ENCODE measurements at regions not wholly inside any gene's neighbourhood (a gene's known extent, or its start where the extent isn't known, plus 50 kb on each side); places are given as distances from the start of the nearest gene placed in this dataset.

- TF ChIP-seq IRF1 (CRISPR knock-in tag; IDR thresholded peaks at IDR 0.05) = no peak
- no peak for TF ChIP-seq GRHL2 (CRISPR knock-in tag; IDR thresholded peaks at IDR 0.05; ENCODE audit: insufficient replicate concordance, severe bottlenecking)
- TF ChIP-seq ZNF232 (CRISPR knock-in tag; IDR thresholded peaks at IDR 0.05) = no peak
- TF ChIP-seq ZBTB21 (CRISPR knock-in tag; IDR thresholded peaks at IDR 0.05; ENCODE audit: borderline replicate concordance) = no peak
- TF ChIP-seq ZNF281 (CRISPR knock-in tag; IDR thresholded peaks at IDR 0.05) = no peak
Observed at GRCh38 chr3:161744366-161744765, 247.8 kb downstream of the OTOL1 start (continued).

GRCh38 chr3:161745741-161746140, 249.1 kb downstream of the OTOL1 start:
- Mint-ChIP-seq H3K9me3 (peaks cover 26% of the 10 kb centered on the region), H3K4me3 (no peak overlapping the region), H3K27ac (no peak overlapping the region), H3K4me1 (no peaks in the 10 kb centered on the region), H3K36me3 (peaks cover 15% of the 10 kb centered on the region), H3K27me3 (ENCODE audit: low read depth) (no peaks in the 10 kb centered on the region; the same call in 1 of the 2 replicates)
- no peak for DNase-seq (ENCODE audit: low spot score)
- ChIA-PET POLR2A (no interaction called here), CTCF (no interaction called here)
- TF ChIP-seq FOXK1 (CRISPR knock-in tag; IDR thresholded peaks at IDR 0.05) (no peak), ZNF232 (CRISPR knock-in tag; IDR thresholded peaks at IDR 0.05) (no peak), CREM (CRISPR knock-in tag; IDR thresholded peaks at IDR 0.05) (no peak), TCF7 (CRISPR knock-in tag; IDR thresholded peaks at IDR 0.05; ENCODE audit: low read depth) (no peak), MYBL2 (CRISPR knock-in tag; IDR thresholded peaks at IDR 0.05) (no peak), ZMAT4 (CRISPR knock-in tag; IDR thresholded peaks at IDR 0.05) (no peak), GTF2I (CRISPR knock-in tag; conservative IDR thresholded peaks at IDR 0.05) (no peak)
- ATAC-seq = no peak

- ChIA-PET CTCF (no interaction called here), POLR2A (no interaction called here)
- no peak overlapping the region for H3K27ac Mint-ChIP-seq
- peaks cover 12% of the 10 kb centered on the region for H3K36me3 Mint-ChIP-seq
- no peaks in the 10 kb centered on the region for H3K27me3 Mint-ChIP-seq (ENCODE audit: low read depth)
- no peaks in the 10 kb centered on the region for H3K4me1 Mint-ChIP-seq
- DNase-seq (ENCODE audit: low spot score) (no peak), ATAC-seq (no peak)
- H3K9me3 Mint-ChIP-seq = peaks cover 15% of the 10 kb centered on the region
- TF ChIP-seq ETV6 (CRISPR knock-in tag; IDR thresholded peaks at IDR 0.05) = no peak
- no peak for TF ChIP-seq MLX (CRISPR knock-in tag; IDR thresholded peaks at IDR 0.05)
- no peak for TF ChIP-seq PRRX2 (CRISPR knock-in tag; IDR thresholded peaks at IDR 0.05)
- no peak for TF ChIP-seq E2F5 (CRISPR knock-in tag; IDR thresholded peaks at IDR 0.05)
- no peak for TF ChIP-seq ZNF671 (CRISPR knock-in tag; IDR thresholded peaks at IDR 0.05)
- TF ChIP-seq ZNF532 (CRISPR knock-in tag; IDR thresholded peaks at IDR 0.05; ENCODE audit: borderline replicate concordance) = no peak
- no peak overlapping the region for H3K4me3 Mint-ChIP-seq
Observed at GRCh38 chr3:161748049-161748448, 251.4 kb downstream of the OTOL1 start.

All from WTC11 (cell line).